Kidney epithelial cell (primary cell): ENCODE measurements at regions not wholly inside any gene's neighbourhood (a gene's known extent, or its start where the extent isn't known, plus 50 kb on each side); places are given as distances from the start of the nearest gene placed in this dataset.

Experiments
- DNase-seq: peaks from one replicate; pipeline ENCODE4 v3.0.0-alpha.2; 2010; ENCODE audit warnings: low read depth
- H3K27me3 ChIP-seq: 2 replicates; pipeline ENCODE4 v1.6.0; 2011; ENCODE audit warnings: low read length; ENCODE audit not compliant: control insufficient read depth, insufficient read depth
- H3K36me3 ChIP-seq: 2 replicates; pipeline ENCODE4 v1.5.1; 2011; ENCODE audit warnings: low read length; ENCODE audit not compliant: control insufficient read depth, insufficient read depth
- H3K4me3 ChIP-seq: 2 replicates; pipeline ENCODE4 v1.5.1; 2011; ENCODE audit warnings: low read depth, mild to moderate bottlenecking, control low read depth, low read length
- TF ChIP-seq, protein P1 (sequence below): IDR thresholded peaks from 2 replicates; pipeline ENCODE4 v1.5.1; 2011; ENCODE audit warnings: mild to moderate bottlenecking, moderate library complexity, low read length, control low read depth, inconsistent platforms; ENCODE audit not compliant: insufficient read depth, poor library complexity, severe bottlenecking

DNA sequence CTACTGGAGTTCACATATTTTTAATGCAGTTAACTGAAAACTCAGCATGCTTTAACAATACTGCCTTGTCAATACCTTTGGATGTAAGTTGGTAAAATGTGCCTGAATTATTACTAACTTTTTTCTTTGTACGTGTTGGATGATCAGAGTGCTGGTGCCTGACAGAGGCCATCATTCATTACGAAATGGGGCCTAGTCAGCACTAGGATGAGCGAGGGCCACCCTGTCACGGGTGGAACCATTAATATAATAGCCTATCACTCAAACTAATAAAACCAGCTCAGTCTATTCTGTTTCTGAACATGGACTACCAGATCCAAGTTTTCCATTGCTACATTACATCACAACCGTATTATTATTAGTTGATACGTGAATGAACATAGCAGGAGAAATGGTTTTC lies 501.7 kb upstream of the TENM3 start:
- TF ChIP-seq, protein P1, sequence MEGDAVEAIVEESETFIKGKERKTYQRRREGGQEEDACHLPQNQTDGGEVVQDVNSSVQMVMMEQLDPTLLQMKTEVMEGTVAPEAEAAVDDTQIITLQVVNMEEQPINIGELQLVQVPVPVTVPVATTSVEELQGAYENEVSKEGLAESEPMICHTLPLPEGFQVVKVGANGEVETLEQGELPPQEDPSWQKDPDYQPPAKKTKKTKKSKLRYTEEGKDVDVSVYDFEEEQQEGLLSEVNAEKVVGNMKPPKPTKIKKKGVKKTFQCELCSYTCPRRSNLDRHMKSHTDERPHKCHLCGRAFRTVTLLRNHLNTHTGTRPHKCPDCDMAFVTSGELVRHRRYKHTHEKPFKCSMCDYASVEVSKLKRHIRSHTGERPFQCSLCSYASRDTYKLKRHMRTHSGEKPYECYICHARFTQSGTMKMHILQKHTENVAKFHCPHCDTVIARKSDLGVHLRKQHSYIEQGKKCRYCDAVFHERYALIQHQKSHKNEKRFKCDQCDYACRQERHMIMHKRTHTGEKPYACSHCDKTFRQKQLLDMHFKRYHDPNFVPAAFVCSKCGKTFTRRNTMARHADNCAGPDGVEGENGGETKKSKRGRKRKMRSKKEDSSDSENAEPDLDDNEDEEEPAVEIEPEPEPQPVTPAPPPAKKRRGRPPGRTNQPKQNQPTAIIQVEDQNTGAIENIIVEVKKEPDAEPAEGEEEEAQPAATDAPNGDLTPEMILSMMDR, result no peak
- Histone ChIP-seq H3K36me3 (no peaks in the 10 kb centered on the region), H3K27me3 (no peaks in the 10 kb centered on the region), H3K4me3 (no peak overlapping the region)
- no peak for DNase-seq

GRCh38 chr4:181745933-181746625 lies 497.1 kb upstream of the TENM3 start:
- no peak overlapping the region for H3K4me3 ChIP-seq
- H3K27me3 ChIP-seq, result no peaks in the 10 kb centered on the region
- no peak for DNase-seq
- TF ChIP-seq, protein P1, result no peak
- no peaks in the 10 kb centered on the region for H3K36me3 ChIP-seq

DNA sequence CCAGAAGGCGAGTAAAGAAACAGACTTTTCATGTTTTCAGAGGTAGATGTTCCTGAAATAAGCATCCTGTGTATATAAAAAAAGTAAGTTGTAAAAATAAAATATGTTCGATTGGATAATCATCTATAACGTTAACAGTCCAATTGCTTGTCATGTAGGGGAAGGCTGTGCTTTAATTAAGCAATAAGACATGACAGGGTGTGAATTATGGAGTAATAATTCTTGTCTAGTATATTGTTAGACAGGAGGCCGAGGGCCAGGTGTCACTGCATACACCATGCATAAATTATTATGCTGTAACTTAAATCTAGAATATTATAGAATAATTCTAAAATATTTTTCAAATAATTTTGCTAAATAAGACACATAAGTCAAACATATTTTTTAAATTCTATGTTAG lies 494.6 kb upstream of the TENM3 start:
- Histone ChIP-seq H3K27me3 (no peaks in the 10 kb centered on the region), H3K4me3 (no peak overlapping the region), H3K36me3 (no peaks in the 10 kb centered on the region)
- DNase-seq, result no peak
- TF ChIP-seq, protein P1, result no peak

DNA sequence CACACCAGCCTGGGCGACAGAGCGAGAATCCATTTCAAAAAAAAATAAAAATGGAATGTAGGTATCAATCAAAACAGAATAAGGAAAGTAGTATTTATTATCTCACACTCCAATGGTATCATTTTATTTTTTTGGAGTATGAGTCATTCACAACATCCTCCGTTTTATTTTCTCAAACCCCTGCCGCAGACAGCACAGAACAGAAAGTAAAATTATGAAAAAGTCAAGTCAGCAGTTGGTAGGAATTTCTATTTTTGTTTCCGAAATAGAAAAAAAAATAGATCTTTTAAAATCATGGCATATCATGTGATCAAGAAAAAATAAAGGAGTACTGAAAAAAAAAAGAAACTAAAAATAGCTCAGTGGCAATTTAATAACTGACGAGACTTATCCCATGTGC lies 490.7 kb upstream of the TENM3 start:
- H3K27me3 ChIP-seq, result no peaks in the 10 kb centered on the region
- no peak overlapping the region for H3K4me3 ChIP-seq
- TF ChIP-seq, protein P1, result no peak
- no peaks in the 10 kb centered on the region for H3K36me3 ChIP-seq
- no peak for DNase-seq

GRCh38 chr4:181753207-181753606 lies 490.0 kb upstream of the TENM3 start:
- Histone ChIP-seq H3K27me3 (no peaks in the 10 kb centered on the region), H3K4me3 (no peak overlapping the region), H3K36me3 (no peaks in the 10 kb centered on the region)
- no peak for DNase-seq
- TF ChIP-seq, protein P1, result no peak

GRCh38 chr4:181755846-181756245 lies 487.4 kb upstream of the TENM3 start:
- no peaks in the 10 kb centered on the region for H3K27me3 ChIP-seq
- no peak for DNase-seq
- TF ChIP-seq, protein P1, result no peak
- no peak overlapping the region for H3K4me3 ChIP-seq
- H3K36me3 ChIP-seq, result no peaks in the 10 kb centered on the region
